Naive B cell (primary cell): ENCODE measurements at regions not wholly inside any gene's neighbourhood (a gene's known extent, or its start where the extent isn't known, plus 50 kb on each side); places are given as distances from the start of the nearest gene placed in this dataset.
"Not testable (repeated sequence)": the region's sequence is repeated elsewhere in the genome, so short reads cannot be mapped to it uniquely, and the experiment has no call there.

Experiments used
- ATAC-seq, 2 donors: fragments of 150-1000 bp; cut with Tn5 transposase; 2 replicates each; pipeline ENCODE4 v1.10.0; 2021; ENCODE audit warnings: low read depth in 2 of 2, mild to moderate bottlenecking in 2 of 2, moderate library complexity in 2 of 2
- DNase-seq: peaks from one replicate; pipeline ENCODE4 v3.0.0; 2022
- H3K27ac Mint-ChIP-seq, 6 donors: one replicate each; pipeline ENCODE4 v1.8.0; 2020 to 2022; ENCODE audit warnings: mild to moderate bottlenecking in 6 of 6, mixed read lengths in 6 of 6, moderate library complexity in 5 of 6, inconsistent platforms in 2 of 6
- H3K27me3 Mint-ChIP-seq, 3 donors: one replicate each; pipeline ENCODE4 v1.8.0; 2021 to 2022; ENCODE audit warnings: mixed read lengths in 3 of 3, mild to moderate bottlenecking in 1 of 3
- H3K36me3 Mint-ChIP-seq, 2 donors: one replicate each; pipeline ENCODE4 v1.8.0; 2020 to 2022; ENCODE audit warnings: mixed read lengths in 2 of 2, inconsistent platforms in 1 of 2, mild to moderate bottlenecking in 1 of 2
- H3K4me1 Mint-ChIP-seq, 3 donors: one replicate each; pipeline ENCODE4 v1.8.0; 2020 to 2022; ENCODE audit warnings: mixed read lengths in 3 of 3, inconsistent platforms in 1 of 3, mild to moderate bottlenecking in 1 of 3, moderate library complexity in 1 of 3
- H3K4me3 Mint-ChIP-seq, 8 donors: one replicate each; pipeline ENCODE4 v1.8.0; 2020 to 2022; ENCODE audit warnings: mild to moderate bottlenecking in 8 of 8, mixed read lengths in 8 of 8, moderate library complexity in 8 of 8, inconsistent platforms in 2 of 8
- H3K9me3 Mint-ChIP-seq, 7 donors: one replicate each; pipeline ENCODE4 v1.8.0; 2020 to 2022; ENCODE audit warnings: mixed read lengths in 7 of 7, mild to moderate bottlenecking in 5 of 7, inconsistent platforms in 2 of 7, moderate library complexity in 1 of 7

- DNase-seq = no peak
- no peaks in the 10 kb centered on the region for H3K27me3 Mint-ChIP-seq
- no peaks in the 10 kb centered on the region for H3K36me3 Mint-ChIP-seq
- H3K4me1 Mint-ChIP-seq = no peaks in the 10 kb centered on the region
- H3K4me3 Mint-ChIP-seq = no peak overlapping the region
- H3K9me3 Mint-ChIP-seq = peaks cover 0 to 8% (median 0%) of the 10 kb centered on the region in 7 donors
- no peak overlapping the region for H3K27ac Mint-ChIP-seq
- ATAC-seq = no peak
Measured at GRCh38 chr13:81565849-81566248, 1224.9 kb upstream of the SPRY2 start.

- ATAC-seq (no peak), DNase-seq (no peak)
- peaks cover 0 to 5% (median 0%) of the 10 kb centered on the region in 7 donors for H3K9me3 Mint-ChIP-seq
- H3K27ac Mint-ChIP-seq = no peak overlapping the region
- no peaks in the 10 kb centered on the region for H3K27me3 Mint-ChIP-seq
- no peak overlapping the region for H3K4me3 Mint-ChIP-seq
- no peaks in the 10 kb centered on the region for H3K4me1 Mint-ChIP-seq
- no peaks in the 10 kb centered on the region for H3K36me3 Mint-ChIP-seq
Measured at GRCh38 chr13:81563091-81563490, 1222.2 kb upstream of the SPRY2 start.

- Mint-ChIP-seq H3K27me3 (no peaks in the 10 kb centered on the region), H3K36me3 (no peaks in the 10 kb centered on the region), H3K27ac (no peak overlapping the region), H3K4me1 (no peaks in the 10 kb centered on the region), H3K9me3 (peaks cover 0 to 8% (median 0%) of the 10 kb centered on the region in 7 donors), H3K4me3 (no peak overlapping the region)
- ATAC-seq (no peak), DNase-seq (no peak)
Measured at GRCh38 chr13:81562598-81562997, 1221.7 kb upstream of the SPRY2 start.

GRCh38 chr13:81551036-81551435 lies 1210.1 kb upstream of the SPRY2 start:
- Mint-ChIP-seq H3K36me3 (no peaks in the 10 kb centered on the region), H3K4me3 (no peak overlapping the region), H3K4me1 (no peaks in the 10 kb centered on the region), H3K9me3 (peaks cover 5 to 27% (median 15%) of the 10 kb centered on the region in 7 donors), H3K27ac (no peak overlapping the region), H3K27me3 (no peaks in the 10 kb centered on the region)
- ATAC-seq (no peak), DNase-seq (no peak)

- peaks cover 3 to 28% (median 16%) of the 10 kb centered on the region in 7 donors for H3K9me3 Mint-ChIP-seq
- H3K27ac Mint-ChIP-seq, H3K4me3 Mint-ChIP-seq, DNase-seq, ATAC-seq, H3K4me1 Mint-ChIP-seq, H3K27me3 Mint-ChIP-seq, H3K36me3 Mint-ChIP-seq: not testable (repeated sequence)
Measured at GRCh38 chr13:81546294-81546693, 1205.4 kb upstream of the SPRY2 start.

- no peak overlapping the region for H3K27ac Mint-ChIP-seq
- H3K4me1 Mint-ChIP-seq = no peaks in the 10 kb centered on the region
- H3K36me3 Mint-ChIP-seq = no peaks in the 10 kb centered on the region
- no peak for DNase-seq
- no peak for ATAC-seq
- no peak overlapping the region for H3K4me3 Mint-ChIP-seq
- no peaks in the 10 kb centered on the region for H3K27me3 Mint-ChIP-seq
- peaks cover 0 to 8% (median 2%) of the 10 kb centered on the region in 7 donors for H3K9me3 Mint-ChIP-seq
Measured at GRCh38 chr13:81540777-81541176, 1199.9 kb upstream of the SPRY2 start.

- no peak overlapping the region for H3K4me3 Mint-ChIP-seq
- no peaks in the 10 kb centered on the region for H3K36me3 Mint-ChIP-seq
- no peak overlapping the region for H3K27ac Mint-ChIP-seq
- ATAC-seq (no peak), DNase-seq (no peak)
- no peaks in the 10 kb centered on the region for H3K4me1 Mint-ChIP-seq
- no peaks in the 10 kb centered on the region for H3K27me3 Mint-ChIP-seq
- peaks cover 0 to 5% (median 2%) of the 10 kb centered on the region in 7 donors for H3K9me3 Mint-ChIP-seq
Measured at GRCh38 chr13:81539643-81540150, 1198.8 kb upstream of the SPRY2 start.

GRCh38 chr13:81498969-81499368 lies 1158.0 kb upstream of the SPRY2 start:
- no peak for DNase-seq
- H3K9me3 Mint-ChIP-seq = peaks cover 0 to 11% (median 9%) of the 10 kb centered on the region in 7 donors
- no peak overlapping the region for H3K27ac Mint-ChIP-seq
- H3K4me3 Mint-ChIP-seq = no peak overlapping the region
- H3K36me3 Mint-ChIP-seq = no peaks in the 10 kb centered on the region
- ATAC-seq = no peak
- no peaks in the 10 kb centered on the region for H3K27me3 Mint-ChIP-seq
- H3K4me1 Mint-ChIP-seq = no peaks in the 10 kb centered on the region

- H3K27me3 Mint-ChIP-seq = no peaks in the 10 kb centered on the region
- H3K4me3 Mint-ChIP-seq = no peak overlapping the region
- no peak overlapping the region for H3K27ac Mint-ChIP-seq
- ATAC-seq (no peak), DNase-seq (no peak)
- no peaks in the 10 kb centered on the region for H3K4me1 Mint-ChIP-seq
- H3K36me3 Mint-ChIP-seq = no peaks in the 10 kb centered on the region
- H3K9me3 Mint-ChIP-seq = peaks cover 0 to 7% (median 4%) of the 10 kb centered on the region in 7 donors
Measured at GRCh38 chr13:81493144-81493543, 1152.2 kb upstream of the SPRY2 start.

- ATAC-seq (no peak), DNase-seq (no peak)
- H3K27me3 Mint-ChIP-seq = no peaks in the 10 kb centered on the region
- H3K4me1 Mint-ChIP-seq = no peaks in the 10 kb centered on the region
- peaks cover 0 to 7% (median 3%) of the 10 kb centered on the region in 7 donors for H3K9me3 Mint-ChIP-seq
- no peak overlapping the region for H3K27ac Mint-ChIP-seq
- H3K36me3 Mint-ChIP-seq = no peaks in the 10 kb centered on the region
- no peak overlapping the region for H3K4me3 Mint-ChIP-seq
Measured at GRCh38 chr13:81492449-81492848, 1151.5 kb upstream of the SPRY2 start.

- Mint-ChIP-seq H3K9me3 (peaks cover 0 to 4% (median 0%) of the 10 kb centered on the region in 7 donors), H3K4me1 (no peaks in the 10 kb centered on the region), H3K27me3 (no peaks in the 10 kb centered on the region), H3K36me3 (no peaks in the 10 kb centered on the region), H3K27ac (no peak overlapping the region), H3K4me3 (no peak overlapping the region)
- no peak for ATAC-seq
- DNase-seq = no peak
Measured at GRCh38 chr13:81488021-81488420, 1147.1 kb upstream of the SPRY2 start.

GRCh38 chr13:81487151-81487550 lies 1146.2 kb upstream of the SPRY2 start:
- no peaks in the 10 kb centered on the region for H3K36me3 Mint-ChIP-seq
- DNase-seq (no peak), ATAC-seq (no peak)
- no peak overlapping the region for H3K4me3 Mint-ChIP-seq
- H3K9me3 Mint-ChIP-seq = peaks cover 0 to 4% (median 2%) of the 10 kb centered on the region in 7 donors
- no peaks in the 10 kb centered on the region for H3K27me3 Mint-ChIP-seq
- H3K27ac Mint-ChIP-seq = peak overlapping the region in 1 of 6 donors; percentile 11
- H3K4me1 Mint-ChIP-seq = no peaks in the 10 kb centered on the region

GRCh38 chr13:81480634-81481033 lies 1139.7 kb upstream of the SPRY2 start:
- Mint-ChIP-seq H3K27ac (no peak overlapping the region), H3K9me3 (peaks cover 0 to 6% (median 3%) of the 10 kb centered on the region in 7 donors), H3K4me3 (no peak overlapping the region), H3K4me1 (no peaks in the 10 kb centered on the region), H3K36me3 (no peaks in the 10 kb centered on the region), H3K27me3 (no peaks in the 10 kb centered on the region)
- ATAC-seq = no peak
- DNase-seq = no peak

- H3K4me3 Mint-ChIP-seq = no peak overlapping the region
- no peaks in the 10 kb centered on the region for H3K4me1 Mint-ChIP-seq
- ATAC-seq = no peak
- no peak overlapping the region for H3K27ac Mint-ChIP-seq
- H3K9me3 Mint-ChIP-seq = peaks cover 0 to 6% (median 4%) of the 10 kb centered on the region in 7 donors
- no peaks in the 10 kb centered on the region for H3K36me3 Mint-ChIP-seq
- DNase-seq = no peak
- no peaks in the 10 kb centered on the region for H3K27me3 Mint-ChIP-seq
Measured at GRCh38 chr13:81473366-81473899, 1132.5 kb upstream of the SPRY2 start.

GRCh38 chr13:81458170-81458569 lies 1117.2 kb upstream of the SPRY2 start:
- ATAC-seq (no peak), DNase-seq (no peak)
- peaks cover 0 to 18% (median 12%) of the 10 kb centered on the region in 7 donors for H3K9me3 Mint-ChIP-seq
- H3K4me1 Mint-ChIP-seq = no peaks in the 10 kb centered on the region
- H3K27ac Mint-ChIP-seq = no peak overlapping the region
- H3K27me3 Mint-ChIP-seq = no peaks in the 10 kb centered on the region
- no peaks in the 10 kb centered on the region for H3K36me3 Mint-ChIP-seq
- H3K4me3 Mint-ChIP-seq = no peak overlapping the region
